NB4 (cell line): ENCODE measurements at regions not wholly inside any gene's neighbourhood (a gene's known extent, or its start where the extent isn't known, plus 50 kb on each side); places are given as distances from the start of the nearest gene placed in this dataset.

Experiments
- CTCF ChIP-seq: IDR thresholded peaks from one replicate; pipeline ENCODE4 v1.5.1; 2012; ENCODE audit warnings: low read depth, low read length
- MYC ChIP-seq: IDR thresholded peaks from 2 replicates; pipeline ENCODE4 v1.6.1; 2011; ENCODE audit warnings: low read depth, low read length

GRCh38 chr2:224137208-224137607, 98.1 kb upstream of the SERPINE2 start:
- TF ChIP-seq CTCF (no peak), MYC (no peak)
